OCI-LY1 (cell line): ENCODE measurements at regions not wholly inside any gene's neighbourhood (a gene's known extent, or its start where the extent isn't known, plus 50 kb on each side); places are given as distances from the start of the nearest gene placed in this dataset.

Source experiments
- H2AFZ ChIP-seq: fragments of 200-600 bp; sonication (generic), shearing (Covaris generic); 2 replicates; pipeline ENCODE4 v1.6.0; 2014; ENCODE audit warnings: antibody characterized with exemption, mild to moderate bottlenecking, low read length
- H3F3A ChIP-seq: fragments of 200-600 bp; sonication (generic), shearing (Covaris generic); 2 replicates; pipeline ENCODE4 v1.6.0; 2014; ENCODE audit warnings: mild to moderate bottlenecking, antibody characterized with exemption, low read length, moderate library complexity; ENCODE audit not compliant: insufficient read depth
- H3K27ac ChIP-seq: fragments of 200-600 bp; sonication (generic); 2 replicates; pipeline ENCODE4 v1.5.1; 2014; ENCODE audit warnings: low read length, mixed run types, mild to moderate bottlenecking, low read depth; ENCODE audit not compliant: poor library complexity, severe bottlenecking
- H3K27me3 ChIP-seq: fragments of 200-600 bp; sonication (generic); 2 replicates; pipeline ENCODE4 v1.6.0; 2014; ENCODE audit warnings: antibody characterized with exemption, mild to moderate bottlenecking, low read length, moderate library complexity; ENCODE audit not compliant: insufficient read depth
- H3K36me3 ChIP-seq: fragments of 200-600 bp; sonication (generic); 2 replicates; pipeline ENCODE4 v1.6.1; 2014; ENCODE audit warnings: mild to moderate bottlenecking, antibody characterized with exemption, low read length, moderate library complexity, mixed read lengths; ENCODE audit not compliant: insufficient read depth
- H3K4me1 ChIP-seq: fragments of 200-600 bp; sonication (generic); 2 replicates; pipeline ENCODE4 v1.5.1; 2014; ENCODE audit warnings: mild to moderate bottlenecking, low read length, moderate library complexity; ENCODE audit not compliant: insufficient read depth, severe bottlenecking
- H3K4me2 ChIP-seq: fragments of 200-600 bp; sonication (generic), shearing (Covaris generic); 2 replicates; pipeline ENCODE4 v1.6.1; 2014; ENCODE audit warnings: low read length
- H3K4me3 ChIP-seq: fragments of 200-600 bp; sonication (generic); 2 replicates; pipeline ENCODE4 v1.5.1; 2014; ENCODE audit warnings: low read length, low read depth, mild to moderate bottlenecking, mixed read lengths; ENCODE audit not compliant: poor library complexity, severe bottlenecking
- H3K79me2 ChIP-seq: fragments of 200-600 bp; shearing (Covaris generic); 2 replicates; pipeline ENCODE4 v1.6.1; 2016; ENCODE audit warnings: mixed run types, low read length, mixed read lengths; ENCODE audit not compliant: insufficient read depth
- H3K9ac ChIP-seq: fragments of 200-600 bp; sonication (generic), shearing (Covaris generic); 2 replicates; pipeline ENCODE4 v1.6.1; 2014; ENCODE audit warnings: mild to moderate bottlenecking, low read length, mixed read lengths
- H3K9me2 ChIP-seq: fragments of 200-600 bp; sonication (generic), shearing (Covaris generic); 2 replicates; pipeline ENCODE4 v1.6.1; 2014; ENCODE audit warnings: low read depth, mild to moderate bottlenecking, low read length, mixed read lengths
- H3K9me3 ChIP-seq: fragments of 200-600 bp; shearing (Covaris generic); 2 replicates; pipeline ENCODE4 v1.6.1; 2014; ENCODE audit warnings: low read length, mixed read lengths
- H4K20me1 ChIP-seq: fragments of 200-600 bp; sonication (generic), shearing (Covaris generic); 2 replicates; pipeline ENCODE4 v1.6.0; 2016; ENCODE audit warnings: mild to moderate bottlenecking, low read length; ENCODE audit not compliant: insufficient read depth
- EZH2 ChIP-seq: fragments of 200-600 bp; sonication (generic), shearing (Covaris generic); IDR thresholded peaks from 2 replicates; pipeline ENCODE4 v1.8.0; 2017; ENCODE audit warnings: borderline replicate concordance, mixed run types, mild to moderate bottlenecking, antibody characterized with exemption, low read length, moderate library complexity, mixed read lengths
- TF ChIP-seq, protein P1 (sequence below): fragments of 200-600 bp; sonication (generic), shearing (Covaris generic); IDR thresholded peaks from 2 replicates; pipeline ENCODE4 v1.5.1; 2017; ENCODE audit warnings: mild to moderate bottlenecking, antibody characterized with exemption, low read length, moderate library complexity, mixed read lengths

DNA sequence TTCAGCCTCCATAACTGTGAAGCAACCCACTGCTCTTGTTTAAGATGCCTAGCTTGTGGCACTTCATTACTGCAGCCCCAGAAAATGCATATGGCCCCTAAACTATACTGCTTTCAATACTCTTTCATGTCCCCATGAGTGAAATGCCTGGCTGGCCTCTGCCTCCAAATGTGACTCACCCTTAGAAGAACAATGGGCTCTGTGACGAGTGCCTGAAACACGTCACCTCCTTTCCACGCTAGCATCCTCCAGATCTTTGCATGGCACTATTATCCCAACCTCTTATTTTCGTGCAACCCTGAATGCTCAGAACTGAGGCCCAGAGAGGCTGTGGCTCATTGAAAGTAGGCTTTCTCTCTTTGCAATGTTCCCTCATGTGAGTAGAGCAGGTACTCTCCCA, 233.1 kb downstream of the CBLN1 start:
- Histone ChIP-seq H3K27ac (no peak overlapping the region), H3K4me2 (no peak overlapping the region), H3K9me3 (no peaks in the 10 kb centered on the region), H4K20me1 (no peaks in the 10 kb centered on the region), H2AFZ (no peak overlapping the region), H3K36me3 (no peaks in the 10 kb centered on the region), H3F3A (no peaks in the 10 kb centered on the region), H3K79me2 (no peaks in the 10 kb centered on the region), H3K27me3 (peaks cover 3% of the 10 kb centered on the region; the same call in 1 of the 2 replicates), H3K9ac (no peak overlapping the region), H3K4me3 (no peak overlapping the region), H3K9me2 (no peaks in the 10 kb centered on the region), H3K4me1 (no peaks in the 10 kb centered on the region)
- TF ChIP-seq, protein P1, sequence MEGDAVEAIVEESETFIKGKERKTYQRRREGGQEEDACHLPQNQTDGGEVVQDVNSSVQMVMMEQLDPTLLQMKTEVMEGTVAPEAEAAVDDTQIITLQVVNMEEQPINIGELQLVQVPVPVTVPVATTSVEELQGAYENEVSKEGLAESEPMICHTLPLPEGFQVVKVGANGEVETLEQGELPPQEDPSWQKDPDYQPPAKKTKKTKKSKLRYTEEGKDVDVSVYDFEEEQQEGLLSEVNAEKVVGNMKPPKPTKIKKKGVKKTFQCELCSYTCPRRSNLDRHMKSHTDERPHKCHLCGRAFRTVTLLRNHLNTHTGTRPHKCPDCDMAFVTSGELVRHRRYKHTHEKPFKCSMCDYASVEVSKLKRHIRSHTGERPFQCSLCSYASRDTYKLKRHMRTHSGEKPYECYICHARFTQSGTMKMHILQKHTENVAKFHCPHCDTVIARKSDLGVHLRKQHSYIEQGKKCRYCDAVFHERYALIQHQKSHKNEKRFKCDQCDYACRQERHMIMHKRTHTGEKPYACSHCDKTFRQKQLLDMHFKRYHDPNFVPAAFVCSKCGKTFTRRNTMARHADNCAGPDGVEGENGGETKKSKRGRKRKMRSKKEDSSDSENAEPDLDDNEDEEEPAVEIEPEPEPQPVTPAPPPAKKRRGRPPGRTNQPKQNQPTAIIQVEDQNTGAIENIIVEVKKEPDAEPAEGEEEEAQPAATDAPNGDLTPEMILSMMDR = no peak
- no peak for TF ChIP-seq EZH2

DNA sequence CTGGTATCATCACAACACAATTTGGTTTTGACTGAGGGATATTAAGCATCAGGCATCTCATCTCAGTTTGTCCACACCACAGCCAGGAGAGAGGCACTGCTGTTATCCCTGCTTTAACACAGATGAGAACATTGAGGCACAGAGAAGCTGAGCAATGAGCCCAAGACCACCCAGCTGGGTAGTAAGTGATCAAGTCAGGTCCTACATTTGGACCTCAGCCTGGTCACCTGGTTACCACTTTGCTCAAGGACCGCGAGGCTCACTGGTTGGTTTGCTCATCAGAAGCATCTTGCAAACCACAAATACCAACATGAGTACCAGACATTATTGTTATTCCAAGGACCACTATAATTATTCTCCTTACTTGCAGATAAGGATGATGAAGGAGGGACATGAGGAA, 245.5 kb downstream of the CBLN1 start:
- Histone ChIP-seq H3F3A (no peaks in the 10 kb centered on the region), H3K36me3 (no peaks in the 10 kb centered on the region), H3K4me3 (no peak overlapping the region), H2AFZ (no peak overlapping the region), H3K79me2 (no peaks in the 10 kb centered on the region), H3K9me2 (no peaks in the 10 kb centered on the region), H4K20me1 (no peaks in the 10 kb centered on the region), H3K9ac (no peak overlapping the region), H3K9me3 (no peaks in the 10 kb centered on the region), H3K27ac (no peak overlapping the region), H3K4me1 (no peaks in the 10 kb centered on the region), H3K4me2 (no peak overlapping the region), H3K27me3 (no peaks in the 10 kb centered on the region)
- TF ChIP-seq, protein P1 = no peak
- TF ChIP-seq EZH2 = no peak

DNA sequence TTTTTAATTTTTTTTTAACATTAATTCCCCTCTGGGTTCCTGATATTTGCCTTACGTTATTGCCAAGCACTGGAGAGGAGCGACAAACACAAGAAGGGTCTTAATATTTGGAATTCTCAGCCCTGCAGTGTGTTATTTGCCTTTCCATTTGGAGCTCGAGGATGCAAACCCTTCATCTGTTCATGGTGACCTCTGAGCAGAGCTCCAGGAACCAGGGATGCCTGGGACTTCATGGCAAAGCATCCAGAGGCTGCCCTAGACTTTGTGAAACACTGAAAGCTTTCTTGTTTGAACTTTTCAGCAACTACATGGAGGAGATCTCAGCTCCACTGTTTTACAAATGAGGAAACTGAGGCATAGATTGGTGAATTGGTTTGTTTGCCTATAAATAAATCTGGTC, 254.2 kb downstream of the CBLN1 start:
- Histone ChIP-seq H3K4me2 (no peak overlapping the region), H2AFZ (no peak overlapping the region), H3K27me3 (no peaks in the 10 kb centered on the region), H3K9ac (no peak overlapping the region), H3K9me3 (no peaks in the 10 kb centered on the region), H4K20me1 (no peaks in the 10 kb centered on the region), H3F3A (no peaks in the 10 kb centered on the region), H3K79me2 (no peaks in the 10 kb centered on the region), H3K4me3 (no peak overlapping the region), H3K9me2 (no peaks in the 10 kb centered on the region), H3K4me1 (no peaks in the 10 kb centered on the region), H3K36me3 (no peaks in the 10 kb centered on the region), H3K27ac (no peak overlapping the region)
- TF ChIP-seq EZH2 = no peak
- TF ChIP-seq, protein P1 = no peak
